ENCODE measurements at regions not wholly inside any gene's neighbourhood (a gene's known extent, or its start where the extent isn't known, plus 50 kb on each side); places are given as distances from the start of the nearest gene placed in this dataset.

- no peak for DNase-seq
Measured at GRCh38 chr13:31964168-31964567, 67.4 kb upstream of the FRY start.

- peak; percentile 28 for DNase-seq
Measured at GRCh38 chr13:31965361-31966066, 66.1 kb upstream of the FRY start.

GRCh38 chr13:31967155-31967554, 64.4 kb upstream of the FRY start:
- no peak for DNase-seq

- no peak for DNase-seq
Measured at GRCh38 chr13:31968473-31968872, 63.1 kb upstream of the FRY start.

GRCh38 chr13:31970231-31970930, 61.2 kb upstream of the FRY start:
- peak; percentile 11 for DNase-seq

GRCh38 chr13:31972453-31972852, 59.1 kb upstream of the FRY start:
- no peak for DNase-seq

- DNase-seq, result no peak
Measured at GRCh38 chr13:31978021-31978420, 53.6 kb upstream of the FRY start.

- DNase-seq, result no peak
Measured at GRCh38 chr13:31980830-31981229, 50.7 kb upstream of the FRY start.
